ENCODE measurements at regions not wholly inside any gene's neighbourhood (a gene's known extent, or its start where the extent isn't known, plus 50 kb on each side); places are given as distances from the start of the nearest gene placed in this dataset.
"Not testable (repeated sequence)": the region's sequence is repeated elsewhere in the genome, so short reads cannot be mapped to it uniquely, and the experiment has no call there.

DNA sequence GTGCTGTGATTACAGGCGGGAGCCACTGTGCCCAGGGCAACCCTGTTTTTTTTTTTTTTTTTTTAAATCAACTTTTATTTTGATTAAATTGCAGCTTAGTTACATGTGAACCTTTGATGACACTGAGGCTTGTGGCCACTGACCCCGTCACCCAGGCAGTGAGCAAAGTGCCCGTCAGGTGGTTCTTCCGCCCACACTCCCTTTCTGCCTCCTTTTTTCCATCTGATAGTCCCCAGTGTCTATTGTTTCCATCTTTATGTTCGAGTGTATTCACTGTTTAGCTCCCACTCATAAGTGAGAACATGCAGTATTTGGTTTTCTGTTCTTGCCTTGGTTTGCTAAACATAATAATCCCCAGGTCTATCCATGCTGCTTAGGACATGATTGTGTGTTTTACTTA lies 110.9 kb upstream of the GRK3 start:
- intact Hi-C loops (cut with DNase I, micrococcal nuclease) = no loop called here
- no peaks in the 10 kb centered on the region for H3K9me3 ChIP-seq
- DNase-seq = no peak
- no peak for ATAC-seq
- TF ChIP-seq CTCF (IDR thresholded peaks at IDR 0.05) = no peak
- no peak overlapping the region for H3K4me3 ChIP-seq
- H3K36me3 ChIP-seq (ENCODE audit: low read depth) = no peaks in the 10 kb centered on the region
- H3K4me1 ChIP-seq (ENCODE audit: low read depth) = peaks cover 20% of the 10 kb centered on the region

- H3K4me3 ChIP-seq; ATAC-seq; intact Hi-C loops (cut with DNase I, micrococcal nuclease); H3K9me3 ChIP-seq; H3K4me1 ChIP-seq (ENCODE audit: low read depth); H3K36me3 ChIP-seq (ENCODE audit: low read depth); DNase-seq: not testable (repeated sequence)
Measured at GRCh38 chr22:25456300-25457043, 108.0 kb upstream of the GRK3 start.

GRCh38 chr22:25458631-25459030 lies 105.8 kb upstream of the GRK3 start:
- DNase-seq; ATAC-seq; H3K4me3 ChIP-seq; H3K9me3 ChIP-seq; H3K36me3 ChIP-seq (ENCODE audit: low read depth); intact Hi-C loops (cut with DNase I, micrococcal nuclease); H3K4me1 ChIP-seq (ENCODE audit: low read depth): not testable (repeated sequence)

DNA sequence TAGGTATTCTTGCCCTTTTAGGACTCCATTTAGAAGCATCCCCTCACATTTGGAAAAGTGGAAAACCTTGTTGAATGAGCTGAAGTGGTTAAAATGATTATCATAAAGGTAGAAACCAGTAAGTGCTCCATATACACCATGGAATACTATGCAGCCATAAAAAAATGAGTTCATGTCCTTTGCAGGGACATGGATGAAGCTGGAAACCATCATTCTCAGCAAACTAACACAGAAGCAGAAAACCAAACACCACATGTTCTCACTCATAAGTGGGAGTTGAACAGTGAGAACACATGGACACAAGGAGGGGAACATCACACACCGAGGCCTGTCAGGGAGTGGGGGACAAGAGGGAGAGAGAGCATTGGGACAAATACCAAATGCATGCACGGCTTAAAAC lies 103.8 kb upstream of the GRK3 start:
- not testable (repeated sequence) for H3K9me3 ChIP-seq; H3K4me1 ChIP-seq (ENCODE audit: low read depth); H3K36me3 ChIP-seq (ENCODE audit: low read depth); DNase-seq; H3K4me3 ChIP-seq; ATAC-seq
- intact Hi-C loops (cut with DNase I, micrococcal nuclease) = loop anchor here (10.0 kb wide), 1 partner anchor 314 kb away; no protein-coding TSS in a partner anchor

DNA sequence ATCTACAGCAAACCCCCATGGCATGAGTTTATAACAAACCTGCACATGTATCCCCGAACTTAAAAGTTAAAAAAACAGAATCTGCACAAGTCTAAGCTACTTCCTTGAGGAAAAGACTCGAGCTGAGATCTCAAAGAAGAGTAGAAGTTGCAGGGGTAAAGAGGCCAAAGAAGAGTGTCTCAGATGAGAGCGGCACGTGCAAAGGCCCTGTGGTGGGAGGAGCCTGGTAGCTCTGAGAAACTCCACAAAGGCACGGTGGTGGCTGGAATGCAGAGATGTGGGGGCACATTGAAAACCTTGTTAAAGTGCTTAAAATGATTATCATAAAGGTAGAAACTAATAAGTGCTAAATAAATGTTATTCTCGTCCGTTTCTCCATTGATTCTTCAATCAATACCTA lies 103.2 kb upstream of the GRK3 start:
- ATAC-seq = no peak
- H3K36me3 ChIP-seq (ENCODE audit: low read depth) = no peaks in the 10 kb centered on the region
- no peak overlapping the region for H3K4me3 ChIP-seq
- H3K9me3 ChIP-seq = no peaks in the 10 kb centered on the region
- H3K4me1 ChIP-seq (ENCODE audit: low read depth) = no peaks in the 10 kb centered on the region
- no peak for TF ChIP-seq CTCF (IDR thresholded peaks at IDR 0.05)
- DNase-seq = no peak
- intact Hi-C loops (cut with DNase I, micrococcal nuclease) = loop anchor here (10.0 kb wide), 1 partner anchor 314 kb away; no protein-coding TSS in a partner anchor

DNA sequence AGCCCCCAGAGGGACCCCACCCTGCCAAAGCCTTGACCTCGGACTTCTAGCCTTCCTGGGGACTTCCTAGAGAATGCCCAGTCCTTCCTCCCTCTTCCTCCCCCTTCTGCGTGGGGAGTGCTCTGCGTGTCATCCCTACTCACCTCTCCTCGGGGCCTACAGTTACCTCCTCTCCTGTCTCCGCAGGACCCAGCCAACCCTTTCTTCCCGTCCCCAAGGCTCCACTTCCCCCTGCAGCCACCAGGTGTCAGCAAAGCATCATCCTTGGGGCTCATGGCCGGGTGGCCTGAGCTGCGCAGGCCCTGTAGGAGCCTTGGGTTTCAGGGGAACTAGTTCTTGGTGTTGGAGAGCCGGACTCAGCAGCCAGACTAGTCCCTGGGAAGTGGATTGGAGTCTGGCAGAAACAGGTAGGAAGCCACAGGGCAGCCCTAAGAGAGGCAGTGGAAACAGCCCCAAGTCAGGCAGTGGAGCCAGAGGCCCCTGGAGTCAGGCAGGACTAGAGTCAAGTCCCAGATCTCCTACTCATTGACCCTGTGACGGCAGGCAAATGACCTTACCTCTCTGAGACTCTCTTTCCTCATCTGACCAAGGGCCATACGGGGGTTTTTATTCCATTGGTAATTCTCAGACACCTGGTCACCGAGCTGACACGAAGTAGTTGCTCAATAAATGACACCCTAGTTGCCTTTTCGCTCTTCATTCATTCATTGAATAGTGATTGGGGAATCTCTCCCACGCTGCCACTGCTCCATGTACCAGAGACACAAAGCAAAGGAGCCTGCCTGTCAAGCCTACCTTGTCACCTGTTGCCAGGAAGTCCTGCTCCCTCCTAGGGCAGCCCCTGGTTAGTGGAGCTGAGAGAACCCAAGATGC lies 101.8 kb upstream of the GRK3 start:
- intact Hi-C loops (cut with DNase I, micrococcal nuclease) = loop anchor here (10.0 kb wide), 1 partner anchor 312 kb away; no protein-coding TSS in a partner anchor
- H3K36me3 ChIP-seq (ENCODE audit: low read depth); H3K4me3 ChIP-seq; H3K9me3 ChIP-seq; H3K4me1 ChIP-seq (ENCODE audit: low read depth): not testable (repeated sequence)
- peak; percentile 100 for TF ChIP-seq CTCF (IDR thresholded peaks at IDR 0.05)
- ATAC-seq = peak; percentile 99
- DNase-seq = peak; percentile 75 to 91 (median 88)

GRCh38 chr22:25463347-25463628 lies 101.2 kb upstream of the GRK3 start:
- ATAC-seq = not testable (repeated sequence)
- intact Hi-C loops (cut with DNase I, micrococcal nuclease) = loop anchor here (10.0 kb wide), 1 partner anchor 312 kb away; no protein-coding TSS in a partner anchor

DNA sequence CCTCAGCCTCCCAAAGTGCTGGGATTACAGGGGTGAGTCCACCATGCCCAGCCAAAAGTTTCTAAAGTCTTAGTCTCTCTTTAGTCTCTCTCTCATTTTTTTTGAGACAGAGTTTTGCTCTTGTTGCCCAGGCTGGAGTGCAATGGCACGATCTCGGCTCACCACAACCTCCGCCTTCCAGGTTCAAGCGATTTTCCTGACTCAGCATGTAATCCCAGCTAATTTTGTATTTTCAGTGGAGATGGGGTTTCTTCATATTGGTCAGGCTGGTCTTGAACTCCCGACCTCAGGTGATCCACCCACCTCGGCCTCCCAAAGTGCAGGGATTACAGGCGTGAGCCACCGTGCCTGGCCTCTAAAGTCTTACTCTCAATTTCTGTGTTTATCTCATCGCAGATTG lies 100.1 kb upstream of the GRK3 start:
- not testable (repeated sequence) for ATAC-seq; H3K9me3 ChIP-seq; H3K4me1 ChIP-seq (ENCODE audit: low read depth); DNase-seq; H3K36me3 ChIP-seq (ENCODE audit: low read depth); H3K4me3 ChIP-seq
- intact Hi-C loops (cut with DNase I, micrococcal nuclease) = loop anchor here (10.0 kb wide), 1 partner anchor 310 kb away; no protein-coding TSS in a partner anchor

More at GRCh38 chr22:25463347-25463628, 101.2 kb upstream of the GRK3 start:
- H3K36me3 ChIP-seq (ENCODE audit: low read depth); H3K4me3 ChIP-seq; H3K4me1 ChIP-seq (ENCODE audit: low read depth); H3K9me3 ChIP-seq; DNase-seq: not testable (repeated sequence)

Measured in mucosa of descending colon (tissue), 3 donors.